ENCODE measurements at regions not wholly inside any gene's neighbourhood (a gene's known extent, or its start where the extent isn't known, plus 50 kb on each side); places are given as distances from the start of the nearest gene placed in this dataset.

- Histone ChIP-seq H3K4me1 (no peaks in the 10 kb centered on the region), H3K27ac (no peak overlapping the region), H3K36me3 (no peaks in the 10 kb centered on the region), H3K9me3 (no peaks in the 10 kb centered on the region), H3K4me3 (no peak overlapping the region), H3K27me3 (no peaks in the 10 kb centered on the region)
- TF ChIP-seq CTCF (IDR thresholded peaks at IDR 0.05), result no peak
- intact Hi-C loops (cut with DNase I), result no loop called here
- no peak for ATAC-seq
- no peak for DNase-seq
These were observed 304.1 kb upstream of the RND3 start for GRCh38 chr2:150791567-150791966.

- intact Hi-C loops (cut with DNase I), result no loop called here
- Histone ChIP-seq H3K9me3 (no peaks in the 10 kb centered on the region), H3K4me3 (no peak overlapping the region), H3K27ac (no peak overlapping the region), H3K27me3 (no peaks in the 10 kb centered on the region), H3K4me1 (no peaks in the 10 kb centered on the region), H3K36me3 (no peaks in the 10 kb centered on the region)
- no peak for ATAC-seq
- no peak for TF ChIP-seq CTCF (IDR thresholded peaks at IDR 0.05)
- no peak for DNase-seq
These were observed 302.0 kb upstream of the RND3 start for GRCh38 chr2:150789376-150789905.

GRCh38 chr2:150788426-150789140 is 301.1 kb upstream of the RND3 start:
- no peak for ATAC-seq

DNA sequence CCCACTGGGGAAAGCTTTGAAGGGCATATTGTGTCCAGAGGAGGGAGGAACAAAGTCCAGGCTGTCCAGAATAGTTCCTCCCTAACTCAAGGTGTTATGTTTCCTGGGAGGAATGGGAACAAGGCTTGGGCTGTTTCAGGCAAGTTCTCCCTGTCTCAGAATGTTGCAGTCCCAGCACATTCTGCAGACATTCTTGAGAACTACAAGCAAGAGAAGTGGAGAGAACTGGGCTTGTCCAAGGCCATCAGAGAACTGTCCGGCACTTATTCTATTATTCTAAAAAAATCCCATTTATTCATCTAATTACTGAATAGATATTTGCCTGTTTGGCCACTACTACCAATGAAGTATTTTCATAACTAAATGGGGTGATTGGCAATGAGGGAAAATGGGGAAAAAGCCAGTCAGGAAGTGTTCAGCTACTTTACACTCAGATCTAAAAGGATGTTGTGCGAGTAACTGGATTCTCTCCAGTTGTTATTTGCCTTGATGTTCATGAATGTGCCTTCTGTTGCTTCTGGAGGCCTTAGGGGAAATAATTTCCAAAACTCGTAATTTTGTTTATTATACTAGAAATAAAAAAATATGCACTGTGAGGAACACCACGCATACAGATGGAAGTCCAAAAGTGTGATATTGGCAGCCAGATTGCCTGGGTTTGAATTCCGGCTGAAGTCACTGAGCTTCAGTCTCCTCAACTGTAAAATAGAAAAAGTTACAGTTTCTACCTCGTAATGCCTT is 300.1 kb upstream of the RND3 start:
- ATAC-seq, result peak; percentile 36

More at GRCh38 chr2:150788426-150789140, 301.1 kb upstream of the RND3 start:
- no peaks in the 10 kb centered on the region for H3K9me3 ChIP-seq
- no peak overlapping the region for H3K27ac ChIP-seq
- H3K4me1 ChIP-seq, result no peaks in the 10 kb centered on the region
- no peak overlapping the region for H3K4me3 ChIP-seq
- TF ChIP-seq CTCF (IDR thresholded peaks at IDR 0.05), result no peak
- no peaks in the 10 kb centered on the region for H3K36me3 ChIP-seq
- intact Hi-C loops (cut with DNase I), result no loop called here
- H3K27me3 ChIP-seq, result no peaks in the 10 kb centered on the region
- DNase-seq, result no peak

DNA sequence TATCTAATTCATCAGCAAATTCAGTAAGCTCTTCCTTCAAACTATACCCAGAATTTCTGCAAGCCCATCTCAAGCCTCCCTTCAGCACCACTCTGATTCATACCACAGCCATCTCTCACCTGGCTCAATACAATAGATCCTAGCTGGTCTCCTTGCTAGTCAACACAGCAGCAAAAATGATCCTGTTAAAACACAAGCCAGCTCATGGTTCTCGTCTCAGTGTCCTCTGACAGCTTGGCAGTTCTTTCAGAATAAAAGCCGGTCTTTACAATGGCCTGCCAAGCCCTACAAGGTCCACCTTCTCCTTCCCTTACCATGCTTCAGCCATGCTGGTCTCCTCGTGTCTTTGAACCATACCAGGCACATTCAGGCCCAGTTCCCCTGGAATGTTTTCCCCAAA is 296.9 kb upstream of the RND3 start:
- Histone ChIP-seq H3K4me1 (no peaks in the 10 kb centered on the region), H3K27me3 (no peaks in the 10 kb centered on the region), H3K36me3 (no peaks in the 10 kb centered on the region), H3K4me3 (no peak overlapping the region), H3K9me3 (no peaks in the 10 kb centered on the region), H3K27ac (no peak overlapping the region)
- ATAC-seq, result no peak
- TF ChIP-seq CTCF (IDR thresholded peaks at IDR 0.05), result no peak
- intact Hi-C loops (cut with DNase I), result no loop called here
- no peak for DNase-seq

More for the DNA sequence above, 300.1 kb upstream of the RND3 start:
- intact Hi-C loops (cut with DNase I), result no loop called here
- Histone ChIP-seq H3K4me1 (no peaks in the 10 kb centered on the region), H3K36me3 (no peaks in the 10 kb centered on the region), H3K27me3 (no peaks in the 10 kb centered on the region), H3K27ac (no peak overlapping the region), H3K9me3 (no peaks in the 10 kb centered on the region), H3K4me3 (no peak overlapping the region)
- TF ChIP-seq CTCF (IDR thresholded peaks at IDR 0.05), result no peak
- no peak for DNase-seq

Measured in upper lobe of right lung (tissue), 1 donor.